ENCODE measurements at regions not wholly inside any gene's neighbourhood (a gene's known extent, or its start where the extent isn't known, plus 50 kb on each side); places are given as distances from the start of the nearest gene placed in this dataset.

DNA sequence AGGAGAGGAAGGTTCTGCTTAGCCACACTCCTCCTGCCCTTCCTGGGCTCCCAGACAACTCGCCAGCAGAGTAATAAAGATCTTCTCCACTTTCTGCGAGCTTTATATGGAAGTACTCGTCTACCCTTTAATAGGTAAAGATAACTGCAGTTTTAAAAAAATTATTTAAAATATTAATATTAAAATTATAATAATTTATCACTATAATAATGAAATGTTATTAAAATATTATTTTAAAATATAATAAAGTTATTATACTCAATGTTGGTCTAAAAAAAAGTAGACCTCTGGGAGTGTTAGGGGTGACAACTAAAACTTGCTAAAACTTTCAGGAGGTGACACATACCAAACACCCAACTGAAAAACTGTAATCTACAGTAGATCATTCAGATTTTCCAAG is 81.5 kb downstream of the RBM43 start:
- TF ChIP-seq, protein P1, sequence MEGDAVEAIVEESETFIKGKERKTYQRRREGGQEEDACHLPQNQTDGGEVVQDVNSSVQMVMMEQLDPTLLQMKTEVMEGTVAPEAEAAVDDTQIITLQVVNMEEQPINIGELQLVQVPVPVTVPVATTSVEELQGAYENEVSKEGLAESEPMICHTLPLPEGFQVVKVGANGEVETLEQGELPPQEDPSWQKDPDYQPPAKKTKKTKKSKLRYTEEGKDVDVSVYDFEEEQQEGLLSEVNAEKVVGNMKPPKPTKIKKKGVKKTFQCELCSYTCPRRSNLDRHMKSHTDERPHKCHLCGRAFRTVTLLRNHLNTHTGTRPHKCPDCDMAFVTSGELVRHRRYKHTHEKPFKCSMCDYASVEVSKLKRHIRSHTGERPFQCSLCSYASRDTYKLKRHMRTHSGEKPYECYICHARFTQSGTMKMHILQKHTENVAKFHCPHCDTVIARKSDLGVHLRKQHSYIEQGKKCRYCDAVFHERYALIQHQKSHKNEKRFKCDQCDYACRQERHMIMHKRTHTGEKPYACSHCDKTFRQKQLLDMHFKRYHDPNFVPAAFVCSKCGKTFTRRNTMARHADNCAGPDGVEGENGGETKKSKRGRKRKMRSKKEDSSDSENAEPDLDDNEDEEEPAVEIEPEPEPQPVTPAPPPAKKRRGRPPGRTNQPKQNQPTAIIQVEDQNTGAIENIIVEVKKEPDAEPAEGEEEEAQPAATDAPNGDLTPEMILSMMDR (IDR thresholded peaks at IDR 0.05; ENCODE audit: low read length): no peak
- TF ChIP-seq EZH2 (optimal IDR thresholded peaks at IDR 0.05; ENCODE audit: low read depth, low read length): no peak
